HFF-Myc (cell line): ENCODE measurements at regions not wholly inside any gene's neighbourhood (a gene's known extent, or its start where the extent isn't known, plus 50 kb on each side); places are given as distances from the start of the nearest gene placed in this dataset.
"Not testable (repeated sequence)": the region's sequence is repeated elsewhere in the genome, so short reads cannot be mapped to it uniquely, and the experiment has no call there.

ENCODE experiments used
- DNase-seq: peaks from one replicate; pipeline ENCODE4 v3.0.0-alpha.2; 2011; ENCODE audit warnings: low read depth; ENCODE audit errors: extremely low read depth
- H3K4me3 ChIP-seq: replicated peaks from 2 replicates; pipeline ENCODE4 v1.5.1; 2011; ENCODE audit warnings: low read depth, mild to moderate bottlenecking, control low read depth, low read length
- TF ChIP-seq, protein P1 (sequence below): IDR thresholded peaks from 2 replicates; pipeline ENCODE4 v1.5.1; 2012; ENCODE audit warnings: mild to moderate bottlenecking, low read depth, low read length, control low read depth; ENCODE audit errors: missing control alignments

DNA sequence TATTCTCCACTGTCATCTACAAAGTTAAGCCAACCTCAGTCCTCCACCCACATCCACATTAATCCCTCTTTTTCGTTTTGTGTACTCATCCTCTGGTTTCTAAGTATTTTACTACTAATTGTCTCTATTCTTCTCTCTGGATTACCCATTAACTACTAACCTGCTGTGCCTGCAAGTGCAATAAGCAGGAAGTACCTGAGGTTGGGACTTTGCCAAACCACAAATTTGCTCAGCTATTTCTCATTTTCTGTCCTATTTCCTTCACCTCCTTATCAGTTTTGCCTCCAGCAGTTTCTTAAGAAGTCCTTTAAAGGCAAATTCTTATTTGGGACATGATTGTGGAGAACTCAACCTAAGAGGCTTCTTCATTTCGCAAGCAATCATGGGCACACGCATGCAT lies 1708.9 kb downstream of the SLITRK5 start:
- H3K4me3 ChIP-seq = no peak overlapping the region
- TF ChIP-seq, protein P1, sequence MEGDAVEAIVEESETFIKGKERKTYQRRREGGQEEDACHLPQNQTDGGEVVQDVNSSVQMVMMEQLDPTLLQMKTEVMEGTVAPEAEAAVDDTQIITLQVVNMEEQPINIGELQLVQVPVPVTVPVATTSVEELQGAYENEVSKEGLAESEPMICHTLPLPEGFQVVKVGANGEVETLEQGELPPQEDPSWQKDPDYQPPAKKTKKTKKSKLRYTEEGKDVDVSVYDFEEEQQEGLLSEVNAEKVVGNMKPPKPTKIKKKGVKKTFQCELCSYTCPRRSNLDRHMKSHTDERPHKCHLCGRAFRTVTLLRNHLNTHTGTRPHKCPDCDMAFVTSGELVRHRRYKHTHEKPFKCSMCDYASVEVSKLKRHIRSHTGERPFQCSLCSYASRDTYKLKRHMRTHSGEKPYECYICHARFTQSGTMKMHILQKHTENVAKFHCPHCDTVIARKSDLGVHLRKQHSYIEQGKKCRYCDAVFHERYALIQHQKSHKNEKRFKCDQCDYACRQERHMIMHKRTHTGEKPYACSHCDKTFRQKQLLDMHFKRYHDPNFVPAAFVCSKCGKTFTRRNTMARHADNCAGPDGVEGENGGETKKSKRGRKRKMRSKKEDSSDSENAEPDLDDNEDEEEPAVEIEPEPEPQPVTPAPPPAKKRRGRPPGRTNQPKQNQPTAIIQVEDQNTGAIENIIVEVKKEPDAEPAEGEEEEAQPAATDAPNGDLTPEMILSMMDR = no peak
- DNase-seq = no peak

DNA sequence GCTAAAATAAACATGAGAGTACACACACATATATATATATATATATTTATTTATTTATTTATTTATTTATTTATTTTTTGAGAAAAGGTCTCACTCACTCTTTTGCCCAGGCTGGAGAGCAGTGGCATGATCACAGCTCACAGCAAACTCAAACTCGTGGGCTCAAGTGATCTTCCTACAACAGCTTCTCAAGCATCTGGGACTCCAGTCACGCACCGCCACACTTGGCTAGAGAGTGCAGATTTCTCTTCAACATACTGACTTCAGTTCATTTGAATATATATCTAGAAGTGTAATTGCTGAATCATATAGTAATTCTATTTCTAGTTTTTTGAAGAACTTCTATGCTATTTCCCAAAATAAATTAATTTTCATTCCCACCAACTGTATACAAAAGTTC lies 1711.8 kb downstream of the SLITRK5 start:
- TF ChIP-seq, protein P1 = no peak
- no peak overlapping the region for H3K4me3 ChIP-seq
- DNase-seq = no peak

DNA sequence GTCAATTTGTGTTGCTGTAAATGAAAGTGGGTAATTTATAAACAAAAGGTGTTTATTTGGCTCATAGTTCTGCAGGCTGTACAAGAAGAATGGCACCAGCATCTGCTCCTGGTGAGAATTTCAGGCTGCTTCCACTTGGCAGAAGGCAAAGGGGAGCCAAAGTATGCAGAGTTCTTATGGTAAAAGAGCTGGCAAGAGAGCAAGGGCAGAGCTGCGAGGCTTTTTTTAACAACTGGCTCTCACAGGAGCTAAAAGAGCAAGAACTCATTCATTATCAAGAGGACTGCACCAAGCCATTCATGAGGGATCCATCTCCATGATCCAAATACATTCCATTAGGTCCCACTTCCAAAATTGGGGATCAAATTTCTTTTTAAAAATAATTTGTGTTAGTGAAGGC lies 1712.7 kb downstream of the SLITRK5 start:
- H3K4me3 ChIP-seq = no peak overlapping the region
- TF ChIP-seq, protein P1 = no peak
- no peak for DNase-seq

DNA sequence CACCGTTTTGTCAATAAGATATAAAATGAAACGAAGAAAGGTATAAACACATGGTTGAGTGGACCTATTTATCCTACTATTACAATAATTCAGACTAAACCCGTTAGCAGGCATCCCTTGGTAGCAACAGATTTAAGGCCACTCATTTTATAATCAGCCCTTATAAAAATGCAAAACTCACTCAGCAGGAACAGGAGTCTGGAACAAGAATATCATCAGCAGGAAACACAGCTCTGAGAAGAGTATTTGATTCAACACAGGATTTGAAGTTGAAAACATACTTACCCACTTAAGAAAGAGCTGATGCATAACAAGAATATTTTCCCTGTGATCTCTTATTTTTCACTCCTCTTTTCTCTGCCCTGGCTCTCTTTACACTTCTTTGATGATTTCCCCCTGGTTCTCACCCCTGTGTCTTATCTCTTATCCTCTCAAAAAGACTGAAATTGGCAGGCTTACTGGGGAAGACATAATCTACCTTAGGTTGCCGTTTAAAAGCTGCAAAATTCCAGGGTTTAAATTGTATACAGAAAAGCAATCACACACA lies 1722.7 kb downstream of the SLITRK5 start:
- TF ChIP-seq, protein P1 = no peak
- H3K4me3 ChIP-seq = no peak overlapping the region
- no peak for DNase-seq

DNA sequence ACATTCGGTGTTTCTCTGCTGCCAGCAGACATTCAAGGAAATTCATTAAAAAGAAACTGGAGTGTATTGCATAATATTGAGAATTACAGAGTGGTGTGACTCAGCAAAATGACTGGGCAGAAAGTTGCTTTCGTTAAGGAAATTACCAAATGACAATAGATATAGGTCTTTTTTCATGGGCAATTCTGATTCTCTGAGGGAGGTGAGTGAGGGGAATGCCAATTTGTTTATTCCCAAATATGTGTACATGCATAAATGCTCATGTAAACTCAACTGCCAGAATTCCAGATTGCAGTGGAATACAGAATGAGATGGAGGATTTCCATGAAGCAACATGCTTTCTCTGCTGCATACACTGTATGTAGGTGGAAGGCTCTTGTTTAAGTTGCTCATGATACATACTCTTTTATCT lies 1730.1 kb downstream of the SLITRK5 start:
- no peak overlapping the region for H3K4me3 ChIP-seq
- TF ChIP-seq, protein P1 = no peak
- no peak for DNase-seq

DNA sequence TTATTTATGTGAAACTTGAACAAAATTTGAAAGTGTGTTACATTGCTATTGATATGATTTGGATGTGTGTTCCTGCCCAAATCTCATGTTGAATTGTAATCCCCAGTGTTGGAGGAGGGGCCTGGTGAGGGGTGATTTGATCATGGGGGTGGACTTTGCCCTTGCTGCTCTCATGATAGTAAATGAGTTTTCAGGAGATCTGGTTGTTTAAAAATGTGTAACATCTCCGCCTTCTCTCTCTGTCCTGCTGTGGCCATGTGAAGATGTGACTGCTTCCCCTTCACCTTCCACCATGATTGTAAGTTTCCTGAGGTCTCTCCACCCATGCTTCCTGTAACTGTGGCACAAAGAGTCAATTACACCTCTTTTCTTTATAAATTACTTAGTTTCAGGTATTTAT lies 1731.0 kb downstream of the SLITRK5 start:
- no peak for DNase-seq
- TF ChIP-seq, protein P1 = no peak
- H3K4me3 ChIP-seq = no peak overlapping the region

DNA sequence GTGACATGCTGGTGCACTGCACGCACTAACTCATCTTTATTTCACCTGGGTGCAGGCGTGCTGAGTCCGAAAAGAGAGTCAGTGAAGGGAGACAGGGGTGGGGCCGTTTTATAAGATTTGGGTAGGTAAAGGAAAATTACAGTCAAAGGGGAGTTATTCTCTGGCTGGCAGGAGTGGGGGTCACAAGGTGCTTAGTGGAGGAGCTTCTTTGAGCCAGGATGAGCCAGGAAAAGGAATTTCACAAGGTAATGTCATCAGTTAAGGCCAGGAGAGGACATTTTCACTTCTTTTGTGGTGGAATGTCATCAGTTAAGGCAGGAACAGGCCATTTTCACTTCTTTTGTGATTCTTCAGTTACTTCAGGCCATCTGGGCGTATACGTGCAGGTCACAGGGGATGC lies 1734.9 kb downstream of the SLITRK5 start:
- not testable (repeated sequence) for H3K4me3 ChIP-seq, DNase-seq
